WTC11 (cell line): ENCODE measurements at regions not wholly inside any gene's neighbourhood (a gene's known extent, or its start where the extent isn't known, plus 50 kb on each side); places are given as distances from the start of the nearest gene placed in this dataset.

ENCODE experiments used
- ATAC-seq: fragments of 200-7000 bp; cut with Tn5 transposase; 2 replicates; pipeline ENCODE4 v1.10.0; 2021; ENCODE audit warnings: mild to moderate bottlenecking, moderate library complexity
- CTCF ChIA-PET: fragments of 300-600 bp; sonication (Branson Sonifier 250); formaldehyde crosslinking; loops from one replicate; lab custom pipeline; 2021; ENCODE audit warnings: antibody characterized with exemption; lab: Charles Lee
- POLR2A ChIA-PET: fragments of 350-600 bp; sonication (Branson Sonifier 250); formaldehyde crosslinking; loops from one replicate; lab custom pipeline; 2021; ENCODE audit warnings: antibody characterized with exemption; lab: Charles Lee
- DNase-seq: peaks from one replicate; pipeline ENCODE4 v3.0.0; 2021; ENCODE audit warnings: low spot score
- H3K27ac Mint-ChIP-seq: 2 replicates; pipeline ENCODE4 v1.8.0; 2021; ENCODE audit warnings: mixed read lengths
- H3K27me3 Mint-ChIP-seq: 2 replicates; pipeline ENCODE4 v1.8.0; 2021; ENCODE audit warnings: low read depth, mild to moderate bottlenecking, moderate library complexity, mixed read lengths
- H3K36me3 Mint-ChIP-seq: 2 replicates; pipeline ENCODE4 v1.8.0; 2021; ENCODE audit warnings: mixed read lengths
- H3K4me1 Mint-ChIP-seq: 2 replicates; pipeline ENCODE4 v1.8.0; 2022; ENCODE audit warnings: mixed read lengths
- H3K4me3 Mint-ChIP-seq: 2 replicates; pipeline ENCODE4 v1.8.0; 2021; ENCODE audit warnings: mild to moderate bottlenecking, moderate library complexity, mixed read lengths
- H3K9me3 Mint-ChIP-seq: 2 replicates; pipeline ENCODE4 v1.8.0; 2021; ENCODE audit warnings: mixed read lengths
- CREB1 ChIP-seq: sonication (generic); formaldehyde crosslinking; IDR thresholded peaks from 2 replicates; pipeline ENCODE4 v1.8.0; 2023; ENCODE audit warnings: mild to moderate bottlenecking, missing genetic modification reagents
- CREM ChIP-seq: sonication (generic); formaldehyde crosslinking; IDR thresholded peaks from 2 replicates; pipeline ENCODE4 v1.8.1; 2022; ENCODE audit warnings: mild to moderate bottlenecking, missing genetic modification reagents, moderate library complexity
- ETV6 ChIP-seq: sonication (generic); formaldehyde crosslinking; IDR thresholded peaks from 2 replicates; pipeline ENCODE4 v1.8.1; 2022; ENCODE audit warnings: mild to moderate bottlenecking, missing genetic modification reagents
- FOXJ3 ChIP-seq: sonication (generic); formaldehyde crosslinking; IDR thresholded peaks from 2 replicates; pipeline ENCODE4 v1.9.0; 2021; ENCODE audit warnings: missing genetic modification reagents, mild to moderate bottlenecking, borderline replicate concordance
- FOXP1 ChIP-seq: sonication (generic); formaldehyde crosslinking; IDR thresholded peaks from 2 replicates; pipeline ENCODE4 v1.8.0; 2022; ENCODE audit warnings: missing genetic modification reagents, mild to moderate bottlenecking, moderate library complexity, borderline replicate concordance
- GABPB1 ChIP-seq: sonication (generic); formaldehyde crosslinking; IDR thresholded peaks from 2 replicates; pipeline ENCODE4 v1.8.1; 2023; ENCODE audit warnings: mild to moderate bottlenecking, missing genetic modification reagents
- IRF2 ChIP-seq: sonication (generic); formaldehyde crosslinking; IDR thresholded peaks from 2 replicates; pipeline ENCODE4 v1.8.0; 2022; ENCODE audit warnings: low read depth, missing genetic modification reagents, borderline replicate concordance
- JUN ChIP-seq: sonication (generic); formaldehyde crosslinking; IDR thresholded peaks from 2 replicates; pipeline ENCODE4 v1.8.0; 2023; ENCODE audit warnings: mild to moderate bottlenecking, missing genetic modification reagents
- MYBL2 ChIP-seq: sonication (generic); formaldehyde crosslinking; IDR thresholded peaks from 2 replicates; pipeline ENCODE4 v1.8.1; 2023; ENCODE audit warnings: mild to moderate bottlenecking, moderate library complexity, missing genetic modification reagents
- NFATC4 ChIP-seq: fragments of 250-450 bp; sonication (Bioruptor Pico); IDR thresholded peaks from 2 replicates; pipeline ENCODE4 v1.9.0; 2021; ENCODE audit warnings: mild to moderate bottlenecking
- NFYB ChIP-seq: sonication (generic); formaldehyde crosslinking; conservative IDR thresholded peaks from 2 replicates; pipeline ENCODE4 v1.8.0; 2022; ENCODE audit warnings: low read depth, missing genetic modification reagents
- NR1H2 ChIP-seq: sonication (generic); formaldehyde crosslinking; IDR thresholded peaks from 2 replicates; pipeline ENCODE4 v1.9.0; 2021; ENCODE audit warnings: mild to moderate bottlenecking, moderate library complexity, missing genetic modification reagents
- NR3C1 ChIP-seq: sonication (generic); formaldehyde crosslinking; conservative IDR thresholded peaks from 2 replicates; pipeline ENCODE4 v1.8.1; 2023; ENCODE audit warnings: low read depth, mild to moderate bottlenecking, missing genetic modification reagents
- PRRX2 ChIP-seq: fragments of 250-450 bp; sonication (Bioruptor Pico); IDR thresholded peaks from 2 replicates; pipeline ENCODE4 v1.8.0; 2021; ENCODE audit warnings: mild to moderate bottlenecking
- SP1 ChIP-seq: sonication (generic); formaldehyde crosslinking; conservative IDR thresholded peaks from 2 replicates; pipeline ENCODE4 v1.8.1; 2022; ENCODE audit warnings: missing genetic modification reagents
- ZNF121 ChIP-seq: sonication (generic); formaldehyde crosslinking; IDR thresholded peaks from 2 replicates; pipeline ENCODE4 v1.8.0; 2023; ENCODE audit warnings: missing genetic modification reagents
- ZNF263 ChIP-seq: sonication (generic); formaldehyde crosslinking; IDR thresholded peaks from 2 replicates; pipeline ENCODE4 v1.8.1; 2022; ENCODE audit warnings: low read depth, mild to moderate bottlenecking, moderate library complexity, missing genetic modification reagents
- ZNF416 ChIP-seq: fragments of 250-450 bp; sonication (Bioruptor Pico); IDR thresholded peaks from 2 replicates; pipeline ENCODE4 v1.9.0; 2021; ENCODE audit warnings: mild to moderate bottlenecking, inconsistent platforms
- ZNF423 ChIP-seq: fragments of 250-450 bp; sonication (Bioruptor Pico); IDR thresholded peaks from 2 replicates; pipeline ENCODE4 v2.1.2; 2022; ENCODE audit warnings: mild to moderate bottlenecking, moderate library complexity
- TF ChIP-seq, protein P1 (sequence below): sonication (generic); formaldehyde crosslinking; IDR thresholded peaks from 2 replicates; pipeline ENCODE4 v1.8.1; 2022; ENCODE audit warnings: low read depth, missing genetic modification reagents, borderline replicate concordance
- TF ChIP-seq, protein P2 (sequence below): sonication (generic); formaldehyde crosslinking; IDR thresholded peaks from 2 replicates; pipeline ENCODE4 v1.8.0; 2022; ENCODE audit warnings: mild to moderate bottlenecking, missing genetic modification reagents
- TF ChIP-seq, protein P3 (sequence below): sonication (generic); formaldehyde crosslinking; IDR thresholded peaks from 2 replicates; pipeline ENCODE4 v1.8.1; 2022; ENCODE audit warnings: mild to moderate bottlenecking, moderate library complexity, missing genetic modification reagents
- TF ChIP-seq, protein P4 (sequence below): sonication (generic); formaldehyde crosslinking; IDR thresholded peaks from 2 replicates; pipeline ENCODE4 v1.8.0; 2023; ENCODE audit warnings: missing genetic modification reagents
- TF ChIP-seq, protein P5 (sequence below): fragments of 250-450 bp; sonication (Bioruptor Pico); IDR thresholded peaks from 2 replicates; pipeline ENCODE4 v2.1.2; 2022; ENCODE audit warnings: mild to moderate bottlenecking, moderate library complexity
- TF ChIP-seq, protein P6 (sequence below): fragments of 250-450 bp; sonication (Bioruptor Pico); IDR thresholded peaks from 2 replicates; pipeline ENCODE4 v1.9.0; 2021; ENCODE audit warnings: mild to moderate bottlenecking
- TF ChIP-seq, protein P7 (sequence below): fragments of 250-450 bp; sonication (Bioruptor Pico); conservative IDR thresholded peaks from 2 replicates; pipeline ENCODE4 v1.9.0; 2021; ENCODE audit warnings: mild to moderate bottlenecking

DNA sequence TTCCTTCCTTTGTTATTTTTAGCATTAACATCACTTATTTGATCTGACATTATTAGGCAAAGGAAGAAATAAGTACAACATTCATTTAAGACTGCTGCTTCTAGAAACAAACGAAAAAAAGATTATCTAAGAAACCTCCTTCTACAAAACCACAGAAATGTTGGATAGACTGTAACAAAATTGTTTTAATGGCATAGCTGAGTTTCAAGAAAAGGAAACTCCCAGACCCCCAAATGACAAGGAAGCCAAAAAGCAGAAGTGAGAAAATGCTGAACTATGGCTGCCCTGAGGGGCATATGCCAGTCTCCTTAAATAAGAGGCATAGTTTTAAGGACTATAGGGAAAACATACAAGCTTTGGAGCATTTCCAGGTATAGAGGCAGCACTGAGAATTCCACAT is 1431.6 kb upstream of the TENM3 start (continued):
- TF ChIP-seq IRF2 (CRISPR knock-in tag): no peak
- no peak for TF ChIP-seq ZNF416 (CRISPR knock-in tag)
- TF ChIP-seq, protein P1, sequence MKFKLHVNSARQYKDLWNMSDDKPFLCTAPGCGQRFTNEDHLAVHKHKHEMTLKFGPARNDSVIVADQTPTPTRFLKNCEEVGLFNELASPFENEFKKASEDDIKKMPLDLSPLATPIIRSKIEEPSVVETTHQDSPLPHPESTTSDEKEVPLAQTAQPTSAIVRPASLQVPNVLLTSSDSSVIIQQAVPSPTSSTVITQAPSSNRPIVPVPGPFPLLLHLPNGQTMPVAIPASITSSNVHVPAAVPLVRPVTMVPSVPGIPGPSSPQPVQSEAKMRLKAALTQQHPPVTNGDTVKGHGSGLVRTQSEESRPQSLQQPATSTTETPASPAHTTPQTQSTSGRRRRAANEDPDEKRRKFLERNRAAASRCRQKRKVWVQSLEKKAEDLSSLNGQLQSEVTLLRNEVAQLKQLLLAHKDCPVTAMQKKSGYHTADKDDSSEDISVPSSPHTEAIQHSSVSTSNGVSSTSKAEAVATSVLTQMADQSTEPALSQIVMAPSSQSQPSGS (CRISPR knock-in tag): no peak
- no peak for TF ChIP-seq NFATC4

DNA sequence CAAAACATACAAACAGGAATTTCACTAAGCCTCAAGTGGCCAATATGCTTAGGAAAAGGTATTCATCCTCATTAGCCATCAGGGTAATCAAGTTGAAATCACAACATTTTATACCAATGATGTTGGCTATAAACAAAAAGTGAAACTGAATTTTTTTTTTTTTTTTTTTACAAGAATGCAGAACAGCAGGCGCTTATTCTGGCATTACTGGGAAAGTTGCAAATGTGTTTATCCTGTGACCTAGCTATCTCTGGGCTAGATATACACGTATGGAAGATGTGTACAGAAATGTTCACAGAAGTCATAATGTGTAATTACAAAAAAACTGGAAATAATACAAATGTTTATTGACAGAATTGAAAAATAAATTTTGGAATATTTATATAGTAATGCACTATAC is 1430.4 kb upstream of the TENM3 start:
- CTCF ChIA-PET: interaction anchor here (1.0 kb wide), 1 partner anchor 27 kb away, joined by 4 read pairs; no protein-coding TSS in a partner anchor
- no peak for DNase-seq
- no peak overlapping the region for H3K4me3 Mint-ChIP-seq
- ATAC-seq: no peak
- TF ChIP-seq ZNF423 (CRISPR knock-in tag): no peak
- no peak for TF ChIP-seq ZNF263 (CRISPR knock-in tag)
- no peak for TF ChIP-seq ETV6 (CRISPR knock-in tag)
- TF ChIP-seq GABPB1: no peak
- TF ChIP-seq NR1H2 (CRISPR knock-in tag): no peak
- no peak for TF ChIP-seq NR3C1 (CRISPR knock-in tag)
- TF ChIP-seq ZNF121: no peak
- no peaks in the 10 kb centered on the region; the same call in 1 of the 2 replicates for H3K9me3 Mint-ChIP-seq
- no peaks in the 10 kb centered on the region for H3K27me3 Mint-ChIP-seq
- POLR2A ChIA-PET: no interaction called here
- H3K36me3 Mint-ChIP-seq: no peaks in the 10 kb centered on the region
- H3K4me1 Mint-ChIP-seq: peaks cover 6% of the 10 kb centered on the region
- H3K27ac Mint-ChIP-seq: no peak overlapping the region

DNA sequence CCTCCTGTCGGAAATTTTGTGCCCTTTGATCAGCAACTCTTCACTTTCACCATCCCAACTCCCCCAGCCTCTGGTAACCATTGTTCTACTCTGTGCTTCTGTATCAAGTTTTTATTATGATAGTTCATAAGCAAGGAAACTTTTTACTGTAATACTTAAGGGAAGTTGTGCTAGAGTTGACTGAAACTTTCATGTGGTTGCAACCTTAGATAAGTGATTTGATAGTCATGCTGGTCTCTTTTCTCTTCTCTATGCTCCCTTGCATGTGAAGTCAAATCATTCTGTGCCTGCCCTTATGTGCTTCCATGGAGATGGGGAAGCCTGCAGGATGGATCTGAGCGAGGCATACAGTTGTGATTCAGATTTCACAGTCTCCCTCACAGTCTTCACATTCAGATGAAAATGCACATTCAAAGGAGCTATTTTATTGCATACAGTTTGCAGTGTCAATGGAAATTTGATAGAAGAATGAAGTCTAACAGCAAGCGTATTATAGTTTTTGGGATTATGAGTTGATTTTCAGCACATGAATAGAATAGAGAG is 1428.3 kb upstream of the TENM3 start:
- CTCF ChIA-PET: no interaction called here
- ATAC-seq (no peak), DNase-seq (no peak)
- Mint-ChIP-seq H3K9me3 (no peaks in the 10 kb centered on the region; the same call in 1 of the 2 replicates), H3K27me3 (no peaks in the 10 kb centered on the region), H3K27ac (no peak overlapping the region), H3K4me3 (no peak overlapping the region), H3K4me1 (peaks cover 6% of the 10 kb centered on the region), H3K36me3 (no peaks in the 10 kb centered on the region)
- POLR2A ChIA-PET: no interaction called here
- TF ChIP-seq, protein P2, sequence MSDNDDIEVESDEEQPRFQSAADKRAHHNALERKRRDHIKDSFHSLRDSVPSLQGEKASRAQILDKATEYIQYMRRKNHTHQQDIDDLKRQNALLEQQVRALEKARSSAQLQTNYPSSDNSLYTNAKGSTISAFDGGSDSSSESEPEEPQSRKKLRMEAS (CRISPR knock-in tag): no peak
- no peak for TF ChIP-seq FOXJ3
- TF ChIP-seq, protein P3, sequence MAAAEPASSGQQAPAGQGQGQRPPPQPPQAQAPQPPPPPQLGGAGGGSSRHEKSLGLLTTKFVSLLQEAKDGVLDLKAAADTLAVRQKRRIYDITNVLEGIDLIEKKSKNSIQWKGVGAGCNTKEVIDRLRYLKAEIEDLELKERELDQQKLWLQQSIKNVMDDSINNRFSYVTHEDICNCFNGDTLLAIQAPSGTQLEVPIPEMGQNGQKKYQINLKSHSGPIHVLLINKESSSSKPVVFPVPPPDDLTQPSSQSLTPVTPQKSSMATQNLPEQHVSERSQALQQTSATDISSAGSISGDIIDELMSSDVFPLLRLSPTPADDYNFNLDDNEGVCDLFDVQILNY: no peak
- TF ChIP-seq, protein P4, sequence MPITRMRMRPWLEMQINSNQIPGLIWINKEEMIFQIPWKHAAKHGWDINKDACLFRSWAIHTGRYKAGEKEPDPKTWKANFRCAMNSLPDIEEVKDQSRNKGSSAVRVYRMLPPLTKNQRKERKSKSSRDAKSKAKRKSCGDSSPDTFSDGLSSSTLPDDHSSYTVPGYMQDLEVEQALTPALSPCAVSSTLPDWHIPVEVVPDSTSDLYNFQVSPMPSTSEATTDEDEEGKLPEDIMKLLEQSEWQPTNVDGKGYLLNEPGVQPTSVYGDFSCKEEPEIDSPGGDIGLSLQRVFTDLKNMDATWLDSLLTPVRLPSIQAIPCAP: no peak
- no peak for TF ChIP-seq CREM (CRISPR knock-in tag)
- TF ChIP-seq ETV6 (CRISPR knock-in tag): no peak
- no peak for TF ChIP-seq CREB1
- TF ChIP-seq NFYB: no peak
- no peak for TF ChIP-seq NR1H2 (CRISPR knock-in tag)
- no peak for TF ChIP-seq FOXP1 (CRISPR knock-in tag)
- no peak for TF ChIP-seq SP1
- no peak for TF ChIP-seq PRRX2 (CRISPR knock-in tag)
- TF ChIP-seq MYBL2 (CRISPR knock-in tag): no peak
- TF ChIP-seq, protein P5, sequence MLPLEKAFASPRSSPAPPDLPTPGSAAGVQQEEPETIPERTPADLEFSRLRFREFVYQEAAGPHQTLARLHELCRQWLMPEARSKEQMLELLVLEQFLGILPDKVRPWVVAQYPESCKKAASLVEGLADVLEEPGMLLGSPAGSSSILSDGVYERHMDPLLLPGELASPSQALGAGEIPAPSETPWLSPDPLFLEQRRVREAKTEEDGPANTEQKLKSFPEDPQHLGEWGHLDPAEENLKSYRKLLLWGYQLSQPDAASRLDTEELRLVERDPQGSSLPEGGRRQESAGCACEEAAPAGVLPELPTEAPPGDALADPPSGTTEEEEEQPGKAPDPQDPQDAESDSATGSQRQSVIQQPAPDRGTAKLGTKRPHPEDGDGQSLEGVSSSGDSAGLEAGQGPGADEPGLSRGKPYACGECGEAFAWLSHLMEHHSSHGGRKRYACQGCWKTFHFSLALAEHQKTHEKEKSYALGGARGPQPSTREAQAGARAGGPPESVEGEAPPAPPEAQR: no peak
- TF ChIP-seq, protein P6, sequence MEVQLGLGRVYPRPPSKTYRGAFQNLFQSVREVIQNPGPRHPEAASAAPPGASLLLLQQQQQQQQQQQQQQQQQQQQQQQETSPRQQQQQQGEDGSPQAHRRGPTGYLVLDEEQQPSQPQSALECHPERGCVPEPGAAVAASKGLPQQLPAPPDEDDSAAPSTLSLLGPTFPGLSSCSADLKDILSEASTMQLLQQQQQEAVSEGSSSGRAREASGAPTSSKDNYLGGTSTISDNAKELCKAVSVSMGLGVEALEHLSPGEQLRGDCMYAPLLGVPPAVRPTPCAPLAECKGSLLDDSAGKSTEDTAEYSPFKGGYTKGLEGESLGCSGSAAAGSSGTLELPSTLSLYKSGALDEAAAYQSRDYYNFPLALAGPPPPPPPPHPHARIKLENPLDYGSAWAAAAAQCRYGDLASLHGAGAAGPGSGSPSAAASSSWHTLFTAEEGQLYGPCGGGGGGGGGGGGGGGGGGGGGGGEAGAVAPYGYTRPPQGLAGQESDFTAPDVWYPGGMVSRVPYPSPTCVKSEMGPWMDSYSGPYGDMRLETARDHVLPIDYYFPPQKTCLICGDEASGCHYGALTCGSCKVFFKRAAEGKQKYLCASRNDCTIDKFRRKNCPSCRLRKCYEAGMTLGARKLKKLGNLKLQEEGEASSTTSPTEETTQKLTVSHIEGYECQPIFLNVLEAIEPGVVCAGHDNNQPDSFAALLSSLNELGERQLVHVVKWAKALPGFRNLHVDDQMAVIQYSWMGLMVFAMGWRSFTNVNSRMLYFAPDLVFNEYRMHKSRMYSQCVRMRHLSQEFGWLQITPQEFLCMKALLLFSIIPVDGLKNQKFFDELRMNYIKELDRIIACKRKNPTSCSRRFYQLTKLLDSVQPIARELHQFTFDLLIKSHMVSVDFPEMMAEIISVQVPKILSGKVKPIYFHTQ: no peak
- TF ChIP-seq JUN (CRISPR knock-in tag): no peak
- TF ChIP-seq, protein P7, sequence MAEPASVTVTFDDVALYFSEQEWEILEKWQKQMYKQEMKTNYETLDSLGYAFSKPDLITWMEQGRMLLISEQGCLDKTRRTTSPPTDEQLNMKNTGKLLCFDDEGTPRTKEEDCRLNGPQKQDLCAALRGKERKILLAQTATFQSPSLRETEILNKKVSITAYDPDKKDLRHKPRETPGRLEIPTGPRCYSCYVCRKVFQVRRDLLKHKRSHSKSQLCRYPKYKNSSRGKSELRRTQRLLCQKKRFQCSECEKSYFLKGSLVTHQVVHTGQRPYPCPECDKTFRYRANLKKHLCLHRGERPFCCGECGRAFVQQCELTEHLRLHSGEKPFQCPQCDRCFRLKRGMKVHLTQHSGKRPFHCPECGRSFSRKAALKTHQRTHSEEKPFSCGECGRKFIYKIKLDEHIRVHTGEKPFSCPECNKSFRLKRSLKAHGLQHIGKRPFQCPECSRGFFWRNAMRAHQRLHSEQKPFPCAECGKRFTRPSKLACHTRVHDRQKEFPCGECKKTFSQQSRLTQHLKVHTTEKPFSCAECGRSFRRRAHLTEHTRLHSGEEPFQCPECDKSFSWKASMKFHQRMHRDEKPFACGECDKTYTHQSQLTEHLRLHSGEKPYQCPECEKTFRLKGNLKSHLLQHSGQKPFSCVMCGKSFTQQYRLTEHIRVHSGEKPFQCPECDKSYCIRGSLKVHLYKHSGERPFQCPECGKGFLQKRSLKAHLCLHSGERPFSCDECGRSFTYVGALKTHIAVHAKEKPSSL (CRISPR knock-in tag): no peak
